Left lung (tissue), 4 donors: ENCODE measurements at regions not wholly inside any gene's neighbourhood (a gene's known extent, or its start where the extent isn't known, plus 50 kb on each side); places are given as distances from the start of the nearest gene placed in this dataset.
"Not testable (repeated sequence)": the region's sequence is repeated elsewhere in the genome, so short reads cannot be mapped to it uniquely, and the experiment has no call there.

ENCODE experiments used
- ATAC-seq: fragments of 200-7000 bp; cut with Tn5 transposase; one replicate; pipeline ENCODE4 v1.9.1; 2020; ENCODE audit warnings: moderate library complexity
- DNase-seq, 4 donors: peaks; one replicate each; pipeline ENCODE4 v3.0.0-alpha.2; 2013 to 2020
- H3K27ac ChIP-seq, 2 donors: fragments of 200-600 bp; sonication (generic) in 1 of 2; one replicate each; pipeline versions ENCODE4 v1.5.0 to v1.8.0; 2020 to 2021
- H3K27me3 ChIP-seq, 2 donors: fragments of 200-600 bp; sonication (generic) in 1 of 2; one replicate each; pipeline versions ENCODE4 v1.5.0 to v1.8.0; 2020 to 2021
- H3K36me3 ChIP-seq, 2 donors: fragments of 200-600 bp; sonication (generic) in 1 of 2; one replicate each; pipeline versions ENCODE4 v1.5.0 to v1.8.0; 2020 to 2021
- H3K4me1 ChIP-seq, 2 donors: fragments of 200-600 bp; one replicate each; pipeline ENCODE4 v1.8.0; 2021
- H3K4me3 ChIP-seq, 2 donors: fragments of 200-600 bp; sonication (generic) in 1 of 2; one replicate each; pipeline versions ENCODE4 v1.5.0 to v1.8.0; 2020 to 2021; ENCODE audit warnings: mild to moderate bottlenecking in 1 of 2
- H3K9me3 ChIP-seq, 2 donors: fragments of 200-600 bp; sonication (generic) in 1 of 2; one replicate each; pipeline versions ENCODE4 v1.5.0 to v1.8.0; 2020 to 2021
- intact Hi-C, 2 donors: fragments of 100-400 bp; cut with DNase I; formaldehyde crosslinking; loops; one replicate each; pipeline versions ENCODE4 v1.11.2 to v1.14.2; 2022
- TF ChIP-seq, protein P1 (sequence below), 2 donors: fragments of 200-600 bp; sonication (generic) in 1 of 2; IDR thresholded peaks; one replicate each; pipeline versions ENCODE4 v1.5.0 to v1.8.0; 2021; ENCODE audit warnings: antibody characterized with exemption in 2 of 2
- donor health status: DM: no; HTN: yes; CAD: no.
- donor health status: DM: no; HTN: no; CAD: no.

DNA sequence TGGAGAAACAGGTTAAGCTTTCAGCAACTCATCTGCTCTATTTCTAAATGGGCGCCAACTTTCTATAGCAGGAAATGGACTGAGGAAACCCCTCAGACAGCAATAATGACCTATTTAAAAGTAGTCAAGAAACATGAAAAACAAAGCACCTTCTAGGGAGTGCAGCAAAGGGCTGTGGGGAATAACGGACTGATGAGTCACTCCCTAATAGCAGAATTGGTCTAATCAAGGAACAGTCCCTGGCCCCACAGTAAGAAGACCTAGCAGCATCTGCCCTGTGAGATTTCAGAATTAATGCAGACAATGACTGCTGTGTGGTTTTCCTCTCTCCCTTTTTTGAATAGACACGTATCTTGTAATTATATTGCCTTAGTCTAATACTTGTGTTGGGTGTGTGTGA, 602.9 kb downstream of the IPMK start:
- ATAC-seq = no peak
- intact Hi-C loops = no loop called here
- DNase-seq = no peak
- Histone ChIP-seq H3K4me3 (no peak overlapping the region), H3K4me1 (no peaks in the 10 kb centered on the region), H3K9me3 (no peaks in the 10 kb centered on the region), H3K27ac (no peak overlapping the region), H3K27me3 (no peaks in the 10 kb centered on the region), H3K36me3 (no peaks in the 10 kb centered on the region)
- TF ChIP-seq, protein P1, sequence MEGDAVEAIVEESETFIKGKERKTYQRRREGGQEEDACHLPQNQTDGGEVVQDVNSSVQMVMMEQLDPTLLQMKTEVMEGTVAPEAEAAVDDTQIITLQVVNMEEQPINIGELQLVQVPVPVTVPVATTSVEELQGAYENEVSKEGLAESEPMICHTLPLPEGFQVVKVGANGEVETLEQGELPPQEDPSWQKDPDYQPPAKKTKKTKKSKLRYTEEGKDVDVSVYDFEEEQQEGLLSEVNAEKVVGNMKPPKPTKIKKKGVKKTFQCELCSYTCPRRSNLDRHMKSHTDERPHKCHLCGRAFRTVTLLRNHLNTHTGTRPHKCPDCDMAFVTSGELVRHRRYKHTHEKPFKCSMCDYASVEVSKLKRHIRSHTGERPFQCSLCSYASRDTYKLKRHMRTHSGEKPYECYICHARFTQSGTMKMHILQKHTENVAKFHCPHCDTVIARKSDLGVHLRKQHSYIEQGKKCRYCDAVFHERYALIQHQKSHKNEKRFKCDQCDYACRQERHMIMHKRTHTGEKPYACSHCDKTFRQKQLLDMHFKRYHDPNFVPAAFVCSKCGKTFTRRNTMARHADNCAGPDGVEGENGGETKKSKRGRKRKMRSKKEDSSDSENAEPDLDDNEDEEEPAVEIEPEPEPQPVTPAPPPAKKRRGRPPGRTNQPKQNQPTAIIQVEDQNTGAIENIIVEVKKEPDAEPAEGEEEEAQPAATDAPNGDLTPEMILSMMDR (IDR thresholded peaks at IDR 0.05) = no peak

DNA sequence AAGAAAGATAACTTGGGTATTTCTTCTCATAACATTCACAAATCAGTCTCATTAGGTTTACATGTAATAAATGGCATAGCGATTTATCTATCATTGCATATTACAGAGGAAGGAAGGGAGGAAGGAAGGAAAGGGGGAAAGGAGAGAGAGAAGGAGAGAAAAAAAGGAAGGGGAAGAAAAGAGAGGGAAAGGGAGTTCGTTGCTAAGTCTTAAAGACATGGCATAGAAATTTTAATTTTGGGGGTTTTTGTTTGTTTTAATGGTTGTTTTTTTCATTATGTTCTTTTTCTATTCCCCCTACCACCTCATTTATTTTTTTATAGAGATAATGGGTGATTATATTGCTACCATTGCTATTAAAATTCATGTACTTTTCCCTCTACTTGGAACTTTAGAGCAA, 604.3 kb downstream of the IPMK start:
- Histone ChIP-seq H3K4me1 (no peaks in the 10 kb centered on the region), H3K27ac (no peak overlapping the region), H3K27me3 (no peaks in the 10 kb centered on the region), H3K4me3 (no peak overlapping the region), H3K36me3 (no peaks in the 10 kb centered on the region), H3K9me3 (no peaks in the 10 kb centered on the region)
- no peak for ATAC-seq
- intact Hi-C loops = no loop called here
- no peak for DNase-seq
- TF ChIP-seq, protein P1 (IDR thresholded peaks at IDR 0.05) = no peak

DNA sequence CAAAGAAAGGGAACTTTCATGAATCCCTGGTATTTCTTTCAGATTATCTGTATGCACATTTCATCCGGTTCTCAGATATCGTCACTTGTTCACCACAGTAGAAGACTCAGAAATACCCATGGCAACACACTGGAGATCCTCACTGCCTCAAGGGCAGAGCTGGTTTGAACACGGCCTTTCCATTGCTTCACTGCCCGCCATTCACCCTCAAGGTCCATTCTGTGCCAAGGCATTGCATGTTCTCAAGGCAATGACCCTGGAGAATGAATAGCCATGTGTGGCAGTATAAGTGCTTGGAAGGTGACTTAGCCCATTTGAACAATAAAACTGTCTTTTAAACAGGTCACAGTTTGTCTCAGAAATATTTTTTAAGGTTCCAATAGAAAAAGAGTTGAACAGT, 606.5 kb downstream of the IPMK start:
- H3K4me1 ChIP-seq = no peaks in the 10 kb centered on the region

DNA sequence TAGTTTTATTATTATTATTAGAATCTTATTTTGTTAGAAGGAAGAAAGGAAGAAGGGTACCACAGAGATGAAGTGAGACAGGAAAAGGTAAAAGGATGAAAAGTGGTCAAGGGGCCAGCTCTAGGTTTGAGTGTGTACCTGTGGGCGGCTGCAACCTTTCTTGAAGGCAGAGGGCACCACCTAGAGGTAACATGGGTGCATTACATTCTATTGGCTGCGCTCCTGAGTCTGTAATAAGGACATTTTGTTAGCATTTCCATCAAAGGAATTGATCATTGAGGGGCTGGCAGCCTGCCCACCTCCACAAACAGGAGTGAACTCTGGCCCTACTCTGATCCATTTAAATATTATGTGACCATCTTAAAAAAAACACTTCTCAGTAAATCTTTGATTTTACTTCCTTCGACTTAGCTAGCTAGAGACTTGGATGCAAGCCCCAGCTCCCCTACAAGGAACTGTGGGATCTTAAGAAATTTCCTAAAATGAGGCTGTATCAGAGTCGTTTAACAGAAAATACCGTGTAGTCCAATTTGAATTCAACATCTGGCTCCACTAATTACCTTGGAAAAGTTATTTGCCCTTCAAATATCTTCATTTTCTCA, 610.4 kb downstream of the IPMK start:
- Histone ChIP-seq H3K27ac (no peak overlapping the region), H3K9me3 (no peaks in the 10 kb centered on the region), H3K4me1 (no peaks in the 10 kb centered on the region), H3K27me3 (no peaks in the 10 kb centered on the region), H3K36me3 (no peaks in the 10 kb centered on the region), H3K4me3 (no peak overlapping the region)
- ATAC-seq (peak; percentile 92), DNase-seq (peak in 2 of 4 donors; percentile 18 to 44)
- TF ChIP-seq, protein P1 (IDR thresholded peaks at IDR 0.05) = peak; percentile 66 to 71
- intact Hi-C loops = no loop called here

More for the DNA sequence above, 606.5 kb downstream of the IPMK start:
- H3K27me3 ChIP-seq = no peaks in the 10 kb centered on the region
- DNase-seq (no peak), ATAC-seq (no peak)
- H3K9me3 ChIP-seq = no peaks in the 10 kb centered on the region
- H3K27ac ChIP-seq = no peak overlapping the region
- H3K36me3 ChIP-seq = no peaks in the 10 kb centered on the region
- intact Hi-C loops = no loop called here
- TF ChIP-seq, protein P1 (IDR thresholded peaks at IDR 0.05) = no peak
- H3K4me3 ChIP-seq = no peak overlapping the region

DNA sequence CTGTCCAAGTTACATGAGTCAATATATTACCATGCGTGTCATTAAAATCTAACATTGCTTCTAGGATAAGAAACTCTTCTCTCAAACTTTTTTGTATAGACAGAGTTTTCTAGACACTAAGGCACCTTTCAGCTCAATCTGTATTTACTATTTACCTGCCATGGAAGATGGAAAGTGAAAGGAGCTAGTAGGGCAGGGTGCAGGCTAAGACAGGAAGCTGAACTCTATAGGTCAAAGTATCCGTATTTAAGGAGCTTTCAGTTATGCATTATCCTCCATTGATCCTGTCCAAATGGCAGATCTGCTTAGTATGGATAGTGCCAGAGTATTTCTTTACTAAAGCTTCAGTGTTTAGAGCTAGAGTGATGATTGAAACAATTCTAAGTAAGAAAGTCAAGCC, 612.8 kb downstream of the IPMK start:
- H3K4me1 ChIP-seq = no peaks in the 10 kb centered on the region
- no peaks in the 10 kb centered on the region for H3K27me3 ChIP-seq
- H3K4me3 ChIP-seq = no peak overlapping the region
- no peak for ATAC-seq
- H3K27ac ChIP-seq = no peak overlapping the region
- intact Hi-C loops = no loop called here
- no peaks in the 10 kb centered on the region for H3K36me3 ChIP-seq
- H3K9me3 ChIP-seq = no peaks in the 10 kb centered on the region
- TF ChIP-seq, protein P1 (IDR thresholded peaks at IDR 0.05) = no peak
- no peak for DNase-seq

DNA sequence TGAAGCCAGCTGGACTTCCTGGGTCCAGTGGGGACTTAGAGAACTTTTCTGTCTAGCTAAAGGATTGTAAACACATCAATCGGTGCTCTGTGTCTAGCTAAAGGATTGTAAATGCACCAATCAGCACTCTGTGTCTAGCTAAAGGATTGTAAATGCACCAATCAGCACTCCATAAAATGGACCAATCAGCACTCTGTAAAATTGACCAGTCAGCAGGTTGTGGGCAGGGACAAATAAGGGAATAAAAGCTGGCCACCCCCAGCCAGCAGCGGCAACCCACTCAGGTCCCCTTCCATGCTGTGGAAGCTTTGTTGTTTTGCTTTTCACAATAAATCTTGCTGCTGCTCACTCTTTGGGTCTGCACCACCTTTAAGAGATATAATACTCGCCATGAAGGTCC, 622.6 kb downstream of the IPMK start:
- H3K27ac ChIP-seq, H3K36me3 ChIP-seq, H3K27me3 ChIP-seq, ATAC-seq, intact Hi-C loops, H3K4me1 ChIP-seq, H3K4me3 ChIP-seq, H3K9me3 ChIP-seq, DNase-seq: not testable (repeated sequence)
